ENCODE measurements at regions not wholly inside any gene's neighbourhood (a gene's known extent, or its start where the extent isn't known, plus 50 kb on each side); places are given as distances from the start of the nearest gene placed in this dataset.

GRCh38 chrX:69238114-69238886 is 73.0 kb upstream of the PJA1 start:
- no peaks in the 10 kb centered on the region for H3K36me3 ChIP-seq (ENCODE audit: control insufficient read depth in 1 of 2, insufficient read depth in 2 of 2, low read length in 2 of 2)
- peaks cover 0 to 9% of the 10 kb centered on the region in 2 donors for H3K4me1 ChIP-seq (ENCODE audit: control insufficient read depth in 1 of 2, insufficient read depth in 2 of 2, low read length in 2 of 2)
- no peak overlapping the region for H3K27ac ChIP-seq (ENCODE audit: low read length)
- H3K9me3 ChIP-seq (ENCODE audit: control insufficient read depth in 1 of 2, low read length in 2 of 2), result no peaks in the 10 kb centered on the region
- H3K4me3 ChIP-seq (ENCODE audit: low read depth in 1 of 2, low read length in 2 of 2), result no peak overlapping the region
- no peaks in the 10 kb centered on the region for H3K27me3 ChIP-seq (ENCODE audit: low read depth, low read length)

GRCh38 chrX:69237236-69237635 is 72.0 kb upstream of the PJA1 start:
- no peak overlapping the region for H3K4me3 ChIP-seq (ENCODE audit: low read depth in 1 of 2, low read length in 2 of 2)
- no peaks in the 10 kb centered on the region for H3K36me3 ChIP-seq (ENCODE audit: control insufficient read depth in 1 of 2, insufficient read depth in 2 of 2, low read length in 2 of 2)
- no peaks in the 10 kb centered on the region for H3K27me3 ChIP-seq (ENCODE audit: low read depth, low read length)
- H3K9me3 ChIP-seq (ENCODE audit: control insufficient read depth in 1 of 2, low read length in 2 of 2), result no peaks in the 10 kb centered on the region
- peaks cover 0 to 9% of the 10 kb centered on the region in 2 donors for H3K4me1 ChIP-seq (ENCODE audit: control insufficient read depth in 1 of 2, insufficient read depth in 2 of 2, low read length in 2 of 2)
- no peak overlapping the region for H3K27ac ChIP-seq (ENCODE audit: low read length)

DNA sequence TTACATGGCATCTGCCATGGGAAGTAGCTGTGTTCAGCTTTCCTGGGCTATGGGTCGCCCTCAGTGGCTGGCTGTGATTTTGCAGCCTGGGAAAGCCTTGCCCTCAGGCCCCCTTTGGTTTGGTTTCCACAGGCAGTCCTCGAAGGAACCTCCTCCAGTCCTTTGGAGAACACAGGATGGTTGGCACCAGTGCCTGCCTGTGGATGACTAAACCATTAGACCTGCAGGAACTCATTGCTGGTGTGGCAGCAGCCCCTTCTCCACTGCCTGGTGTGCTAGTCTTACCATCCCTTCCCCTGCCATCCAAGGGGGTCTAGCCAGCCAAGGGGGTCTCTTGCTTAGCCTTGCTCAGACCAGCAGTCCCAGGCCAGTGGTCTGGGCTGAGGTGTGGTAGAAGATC is 71.4 kb upstream of the PJA1 start:
- Histone ChIP-seq H3K4me3 (ENCODE audit: low read depth in 1 of 2, low read length in 2 of 2) (no peak overlapping the region), H3K27me3 (ENCODE audit: low read depth, low read length) (no peaks in the 10 kb centered on the region), H3K36me3 (ENCODE audit: control insufficient read depth in 1 of 2, insufficient read depth in 2 of 2, low read length in 2 of 2) (no peaks in the 10 kb centered on the region), H3K27ac (ENCODE audit: low read length) (no peak overlapping the region), H3K9me3 (ENCODE audit: control insufficient read depth in 1 of 2, low read length in 2 of 2) (no peaks in the 10 kb centered on the region), H3K4me1 (ENCODE audit: control insufficient read depth in 1 of 2, insufficient read depth in 2 of 2, low read length in 2 of 2) (peaks cover 0 to 9% of the 10 kb centered on the region in 2 donors)

DNA sequence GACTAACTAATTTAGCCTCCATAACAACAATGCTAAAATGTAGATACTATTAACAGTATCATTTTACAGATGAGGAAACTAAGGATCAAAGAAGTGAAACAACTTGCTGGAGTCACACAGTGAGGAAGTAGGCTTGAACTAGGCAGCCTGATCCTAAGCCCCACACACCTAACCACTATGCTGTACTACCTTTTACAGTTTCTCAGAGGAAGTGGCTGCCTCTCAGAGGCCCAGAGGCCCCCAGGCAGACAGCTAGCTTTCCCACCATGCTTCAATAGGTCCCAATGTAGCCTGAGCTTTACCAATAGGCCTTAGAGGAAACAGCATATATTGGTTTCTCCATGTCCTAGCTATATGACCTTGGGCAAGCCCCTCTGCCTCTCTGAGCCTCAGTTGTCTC is 69.4 kb upstream of the PJA1 start:
- no peaks in the 10 kb centered on the region for H3K27me3 ChIP-seq (ENCODE audit: low read depth, low read length)
- H3K36me3 ChIP-seq (ENCODE audit: control insufficient read depth in 1 of 2, insufficient read depth in 2 of 2, low read length in 2 of 2), result no peaks in the 10 kb centered on the region
- H3K4me1 ChIP-seq (ENCODE audit: control insufficient read depth in 1 of 2, insufficient read depth in 2 of 2, low read length in 2 of 2), result peaks cover 0 to 9% of the 10 kb centered on the region in 2 donors

GRCh38 chrX:69232945-69233344 is 67.7 kb upstream of the PJA1 start:
- no peak overlapping the region for H3K4me3 ChIP-seq (ENCODE audit: low read depth in 1 of 2, low read length in 2 of 2)

More for the DNA sequence above, 69.4 kb upstream of the PJA1 start:
- Histone ChIP-seq H3K4me3 (ENCODE audit: low read depth in 1 of 2, low read length in 2 of 2) (no peak overlapping the region), H3K9me3 (ENCODE audit: control insufficient read depth in 1 of 2, low read length in 2 of 2) (no peaks in the 10 kb centered on the region), H3K27ac (ENCODE audit: low read length) (no peak overlapping the region)

DNA sequence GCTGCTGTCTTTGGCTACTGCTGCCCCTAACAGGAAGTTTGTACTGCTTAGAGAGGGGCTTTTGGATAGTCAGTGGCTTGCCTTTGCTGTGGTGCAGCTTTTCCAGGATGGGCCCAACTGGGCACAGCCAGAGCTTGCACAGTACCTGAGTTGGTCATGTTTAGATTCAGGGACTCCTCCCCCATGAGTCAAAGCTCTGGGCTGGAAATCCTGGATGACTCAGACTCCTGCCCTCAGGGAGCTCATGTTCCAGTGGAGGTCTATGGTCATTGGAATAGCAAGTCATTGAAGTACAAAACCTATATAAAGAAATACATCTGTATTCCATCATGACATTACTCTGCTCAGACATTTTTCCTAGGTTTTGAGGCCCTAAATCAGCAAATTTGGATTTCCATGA is 66.7 kb upstream of the PJA1 start:
- Histone ChIP-seq H3K27me3 (ENCODE audit: low read depth, low read length) (no peaks in the 10 kb centered on the region), H3K9me3 (ENCODE audit: control insufficient read depth in 1 of 2, low read length in 2 of 2) (no peaks in the 10 kb centered on the region)

More at GRCh38 chrX:69232945-69233344, 67.7 kb upstream of the PJA1 start:
- Histone ChIP-seq H3K27me3 (ENCODE audit: low read depth, low read length) (no peaks in the 10 kb centered on the region), H3K27ac (ENCODE audit: low read length) (no peak overlapping the region), H3K9me3 (ENCODE audit: control insufficient read depth in 1 of 2, low read length in 2 of 2) (no peaks in the 10 kb centered on the region), H3K36me3 (ENCODE audit: control insufficient read depth in 1 of 2, insufficient read depth in 2 of 2, low read length in 2 of 2) (no peaks in the 10 kb centered on the region), H3K4me1 (ENCODE audit: control insufficient read depth in 1 of 2, insufficient read depth in 2 of 2, low read length in 2 of 2) (peaks cover 0 to under 1% of the 10 kb centered on the region in 2 donors)

DNA sequence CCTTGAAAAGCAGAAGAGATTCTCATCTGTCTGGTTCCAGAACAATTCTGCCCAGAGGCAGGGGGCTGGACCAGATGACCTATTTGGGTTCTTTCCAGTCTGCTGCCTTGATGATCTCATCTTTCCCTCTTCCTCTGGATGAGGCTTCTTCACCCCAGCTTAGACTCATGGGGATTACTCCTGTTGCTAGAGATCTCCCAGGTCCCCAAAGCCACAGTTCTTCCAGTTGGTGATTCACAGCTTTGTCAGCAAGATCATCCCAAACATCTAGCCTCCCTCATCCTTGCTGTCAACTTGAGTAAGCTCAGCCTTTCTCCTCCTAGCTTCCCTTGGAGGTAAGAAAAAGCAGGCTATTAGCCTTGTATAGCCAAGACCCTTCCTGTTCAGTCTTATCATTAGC is 64.2 kb upstream of the PJA1 start:
- no peaks in the 10 kb centered on the region for H3K36me3 ChIP-seq (ENCODE audit: control insufficient read depth in 1 of 2, insufficient read depth in 2 of 2, low read length in 2 of 2)

More for the DNA sequence above, 66.7 kb upstream of the PJA1 start:
- Histone ChIP-seq H3K4me3 (ENCODE audit: low read depth in 1 of 2, low read length in 2 of 2) (no peak overlapping the region), H3K36me3 (ENCODE audit: control insufficient read depth in 1 of 2, insufficient read depth in 2 of 2, low read length in 2 of 2) (no peaks in the 10 kb centered on the region), H3K27ac (ENCODE audit: low read length) (no peak overlapping the region), H3K4me1 (ENCODE audit: control insufficient read depth in 1 of 2, insufficient read depth in 2 of 2, low read length in 2 of 2) (no peaks in the 10 kb centered on the region)

GRCh38 chrX:69228732-69229131 is 63.5 kb upstream of the PJA1 start:
- Histone ChIP-seq H3K36me3 (ENCODE audit: control insufficient read depth in 1 of 2, insufficient read depth in 2 of 2, low read length in 2 of 2) (no peaks in the 10 kb centered on the region), H3K27me3 (ENCODE audit: low read depth, low read length) (no peaks in the 10 kb centered on the region)

More for the DNA sequence above, 64.2 kb upstream of the PJA1 start:
- Histone ChIP-seq H3K4me1 (ENCODE audit: control insufficient read depth in 1 of 2, insufficient read depth in 2 of 2, low read length in 2 of 2) (no peaks in the 10 kb centered on the region), H3K27ac (ENCODE audit: low read length) (no peak overlapping the region), H3K9me3 (ENCODE audit: control insufficient read depth in 1 of 2, low read length in 2 of 2) (no peaks in the 10 kb centered on the region), H3K4me3 (ENCODE audit: low read depth in 1 of 2, low read length in 2 of 2) (no peak overlapping the region), H3K27me3 (ENCODE audit: low read depth, low read length) (no peaks in the 10 kb centered on the region)

GRCh38 chrX:69226459-69227158 is 61.4 kb upstream of the PJA1 start:
- no peak overlapping the region for H3K4me3 ChIP-seq (ENCODE audit: low read depth in 1 of 2, low read length in 2 of 2)
- no peak overlapping the region for H3K27ac ChIP-seq (ENCODE audit: low read length)
- no peaks in the 10 kb centered on the region for H3K27me3 ChIP-seq (ENCODE audit: low read depth, low read length)
- no peaks in the 10 kb centered on the region for H3K9me3 ChIP-seq (ENCODE audit: control insufficient read depth in 1 of 2, low read length in 2 of 2)
- H3K36me3 ChIP-seq (ENCODE audit: control insufficient read depth in 1 of 2, insufficient read depth in 2 of 2, low read length in 2 of 2), result no peaks in the 10 kb centered on the region
- no peaks in the 10 kb centered on the region for H3K4me1 ChIP-seq (ENCODE audit: control insufficient read depth in 1 of 2, insufficient read depth in 2 of 2, low read length in 2 of 2)

More at GRCh38 chrX:69228732-69229131, 63.5 kb upstream of the PJA1 start:
- no peaks in the 10 kb centered on the region for H3K4me1 ChIP-seq (ENCODE audit: control insufficient read depth in 1 of 2, insufficient read depth in 2 of 2, low read length in 2 of 2)
- H3K4me3 ChIP-seq (ENCODE audit: low read depth in 1 of 2, low read length in 2 of 2), result no peak overlapping the region
- H3K9me3 ChIP-seq (ENCODE audit: control insufficient read depth in 1 of 2, low read length in 2 of 2), result no peaks in the 10 kb centered on the region
- no peak overlapping the region for H3K27ac ChIP-seq (ENCODE audit: low read length)

DNA sequence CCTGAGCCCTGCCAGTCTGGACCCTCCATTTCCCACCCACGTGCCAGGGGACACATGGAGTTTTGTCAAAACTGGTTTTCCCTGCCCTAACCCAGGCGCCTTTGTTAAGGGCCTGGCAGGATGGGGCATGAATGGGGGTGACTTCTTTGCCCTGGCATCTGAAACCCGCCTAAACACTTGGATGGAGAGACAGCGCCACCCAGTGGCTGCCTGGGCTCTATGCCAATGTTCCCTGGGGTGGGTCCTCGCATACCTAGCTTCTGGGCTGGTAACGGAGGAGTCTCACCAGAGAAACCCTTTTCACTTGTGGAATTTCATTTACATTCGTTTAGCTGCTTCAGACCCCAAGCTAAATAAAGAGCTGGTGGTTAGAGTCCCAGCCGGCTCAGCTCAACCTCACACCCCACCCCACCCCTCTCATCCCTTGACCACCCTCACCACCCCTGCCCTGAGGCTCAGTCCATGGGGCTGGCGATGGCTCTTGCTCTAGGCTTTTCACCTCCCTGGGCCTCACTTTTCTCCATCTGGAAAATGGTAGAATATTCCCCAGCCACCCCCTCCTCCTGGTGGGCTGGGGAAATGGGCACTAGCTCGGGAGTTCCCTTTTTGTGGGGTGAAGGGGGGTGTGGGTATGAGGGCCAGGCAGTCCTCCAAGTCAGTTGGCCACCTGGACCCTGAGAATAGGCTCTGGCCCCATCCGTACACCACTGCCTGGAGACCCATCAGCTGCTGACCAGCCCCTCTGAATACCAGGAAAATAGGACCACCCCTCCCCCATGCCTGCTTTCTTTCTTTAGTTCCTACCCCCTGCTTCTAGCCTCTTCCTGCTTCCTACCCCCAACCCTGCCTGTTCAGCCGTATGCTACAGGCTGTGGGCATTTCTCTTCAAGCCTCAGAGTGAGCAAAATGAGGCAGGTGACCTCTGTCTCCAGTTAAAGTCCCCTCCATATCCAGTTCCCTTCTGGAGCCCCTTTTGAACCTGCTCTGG is 57.1 kb upstream of the PJA1 start:
- H3K4me3 ChIP-seq (ENCODE audit: low read depth in 1 of 2, low read length in 2 of 2), result no peak overlapping the region
- no peaks in the 10 kb centered on the region for H3K27me3 ChIP-seq (ENCODE audit: low read depth, low read length)
- no peak overlapping the region for H3K27ac ChIP-seq (ENCODE audit: low read length)
- H3K9me3 ChIP-seq (ENCODE audit: control insufficient read depth in 1 of 2, low read length in 2 of 2), result no peaks in the 10 kb centered on the region
- no peaks in the 10 kb centered on the region for H3K36me3 ChIP-seq (ENCODE audit: control insufficient read depth in 1 of 2, insufficient read depth in 2 of 2, low read length in 2 of 2)
- no peaks in the 10 kb centered on the region for H3K4me1 ChIP-seq (ENCODE audit: control insufficient read depth in 1 of 2, insufficient read depth in 2 of 2, low read length in 2 of 2)

All from muscle layer of duodenum (tissue), 2 donors.